SK-N-SH (cell line): ENCODE measurements at regions not wholly inside any gene's neighbourhood (a gene's known extent, or its start where the extent isn't known, plus 50 kb on each side); places are given as distances from the start of the nearest gene placed in this dataset.

Experiments
- CTCF ChIA-PET: fragments of 300-600, 350-600 bp; formaldehyde crosslinking; extraction: SDS; loops from one replicate; lab custom pipeline; 2021; lab: Yijun Ruan, JAX
- POLR2A ChIA-PET: fragments of 350-600 bp; sonication (Branson Sonifier 250); formaldehyde crosslinking; extraction: SDS; loops from one replicate; lab custom pipeline; 2020; ENCODE audit warnings: antibody characterized with exemption, inconsistent platforms; lab: Yijun Ruan, JAX
- DNase-seq: peaks from one replicate; pipeline ENCODE4 v3.0.0; 2012
- H2AFZ ChIP-seq: fragments of 200-600 bp; sonication (generic); 2 replicates; pipeline ENCODE4 v1.8.1; 2016; ENCODE audit warnings: antibody characterized with exemption, mild to moderate bottlenecking, low read depth
- H3F3A ChIP-seq: fragments of 200-600 bp; sonication (generic); replicated peaks from 2 replicates; pipeline ENCODE3; 2016; ENCODE audit warnings: antibody characterized with exemption, mild to moderate bottlenecking; ENCODE audit not compliant: insufficient read depth
- H3K27ac ChIP-seq, 2 experiments: fragments of 200-500 bp in 1 of 2; fragments of 200-600 bp in 1 of 2; sonication (Bioruptor generic) in 1 of 2; sonication (generic), shearing (Covaris generic) in 1 of 2; 2 replicates each; pipeline versions ENCODE4 v1.5.1 to v1.6.1; 2014 to 2016; ENCODE audit warnings: low read depth in 2 of 2, inconsistent platforms in 1 of 2, low read length in 1 of 2, mild to moderate bottlenecking in 1 of 2, mixed read lengths in 1 of 2
- H3K27me3 ChIP-seq: fragments of 200-600 bp; sonication (generic), shearing (Covaris generic); 2 replicates; pipeline ENCODE4 v1.6.1; 2016; ENCODE audit warnings: mixed run types; ENCODE audit not compliant: insufficient read depth
- H3K36me3 ChIP-seq, 2 experiments: fragments of 200-500 bp in 1 of 2; fragments of 200-600 bp in 1 of 2; sonication (Bioruptor generic) in 1 of 2; sonication (generic) in 1 of 2; replicated peaks in 1 of 2; 2 replicates each; pipeline versions ENCODE3 to v1.5.1; 2014 to 2016; ENCODE audit warnings: low read length in 1 of 2, mild to moderate bottlenecking in 1 of 2; ENCODE audit not compliant: insufficient read depth in 2 of 2, control insufficient read depth in 1 of 2
- H3K4me1 ChIP-seq, 2 experiments: fragments of 200-500 bp in 1 of 2; fragments of 200-600 bp in 1 of 2; sonication (Bioruptor generic) in 1 of 2; sonication (generic), shearing (Covaris generic) in 1 of 2; 2 replicates each; pipeline versions ENCODE4 v1.5.1 to v1.6.1; 2014 to 2016; ENCODE audit warnings: low read depth in 1 of 2, low read length in 1 of 2, mixed run types in 1 of 2; ENCODE audit not compliant: insufficient read depth in 2 of 2, control insufficient read depth in 1 of 2
- H3K4me2 ChIP-seq: fragments of 200-600 bp; sonication (generic), shearing (Covaris generic); 2 replicates; pipeline ENCODE4 v1.6.1; 2017; ENCODE audit warnings: mixed run types
- H3K4me3 ChIP-seq, 2 experiments: fragments of 200-500 bp in 1 of 2; fragments of 200-600 bp in 1 of 2; sonication (Bioruptor generic) in 1 of 2; sonication (generic), shearing (Covaris generic) in 1 of 2; 2 replicates each; pipeline versions ENCODE4 v1.5.1 to v1.8.1; 2014 to 2016; ENCODE audit warnings: low read depth in 2 of 2, inconsistent platforms in 1 of 2, low read length in 1 of 2, mild to moderate bottlenecking in 1 of 2, mixed read lengths in 1 of 2, moderate library complexity in 1 of 2
- H3K79me2 ChIP-seq: fragments of 200-600 bp; sonication (generic); 2 replicates; pipeline ENCODE4 v1.8.1; 2017; ENCODE audit warnings: mild to moderate bottlenecking; ENCODE audit not compliant: insufficient read depth
- H3K9ac ChIP-seq: fragments of 200-600 bp; sonication (generic); 2 replicates; pipeline ENCODE4 v1.6.1; 2017; ENCODE audit warnings: mixed run types
- H3K9me2 ChIP-seq: fragments of 200-600 bp; sonication (generic); 2 replicates; pipeline ENCODE4 v1.6.1; 2017; ENCODE audit warnings: mixed run types
- H3K9me3 ChIP-seq: fragments of 200-600 bp; sonication (generic); 2 replicates; pipeline ENCODE4 v1.6.1; 2017; ENCODE audit warnings: mixed run types, mild to moderate bottlenecking, moderate library complexity
- H4K20me1 ChIP-seq: fragments of 200-600 bp; sonication (generic); 2 replicates; pipeline ENCODE4 v1.6.1; 2017; ENCODE audit warnings: mild to moderate bottlenecking, mixed run types; ENCODE audit not compliant: insufficient read depth
- CTCF ChIP-seq: fragments of 200-600 bp; sonication (generic); IDR thresholded peaks from 2 replicates; pipeline ENCODE4 v1.6.1; 2017; ENCODE audit warnings: antibody characterized with exemption, mild to moderate bottlenecking, moderate library complexity
- ELF1 ChIP-seq: IDR thresholded peaks from 2 replicates; pipeline ENCODE4 v1.4.0; 2012
- EP300 ChIP-seq, 2 experiments: IDR thresholded peaks; 2 replicates each; pipeline versions ENCODE4 v1.4.0 to v1.6.1; 2012; ENCODE audit warnings: borderline replicate concordance in 1 of 2, low read depth in 1 of 2, low read length in 1 of 2
- EZH2phosphoT487 ChIP-seq: fragments of 200-600 bp; sonication (generic); IDR thresholded peaks from 2 replicates; pipeline ENCODE4 v1.6.1; 2017; ENCODE audit warnings: low read depth, mixed run types, mild to moderate bottlenecking, antibody characterized with exemption, moderate library complexity, borderline replicate concordance
- FOSL2 ChIP-seq: IDR thresholded peaks from 2 replicates; pipeline ENCODE4 v1.4.0; 2012; ENCODE audit warnings: low read depth, mild to moderate bottlenecking, moderate library complexity, borderline replicate concordance
- FOXM1 ChIP-seq: IDR thresholded peaks from 2 replicates; pipeline ENCODE4 v1.4.0; 2012; ENCODE audit warnings: low read depth, mild to moderate bottlenecking
- GABPA ChIP-seq: IDR thresholded peaks from 2 replicates; pipeline ENCODE4 v1.4.0; 2012; ENCODE audit warnings: low read depth, mild to moderate bottlenecking
- IRF3 ChIP-seq: fragments of 150-350 bp; IDR thresholded peaks from 2 replicates; pipeline ENCODE4 v1.6.1; 2016; ENCODE audit warnings: mild to moderate bottlenecking, low read depth, low read length
- JUND ChIP-seq: IDR thresholded peaks from 2 replicates; pipeline ENCODE4 v1.4.0; 2012
- MEF2A ChIP-seq: IDR thresholded peaks from 2 replicates; pipeline ENCODE4 v1.4.0; 2012; ENCODE audit warnings: low read depth, borderline replicate concordance
- MXI1 ChIP-seq: IDR thresholded peaks from 2 replicates; pipeline ENCODE4 v1.6.1; 2012; ENCODE audit warnings: mild to moderate bottlenecking, low read depth, low read length, improper control_type of control experiment
- NFIC ChIP-seq: IDR thresholded peaks from 2 replicates; pipeline ENCODE4 v1.4.0; 2012; ENCODE audit warnings: borderline replicate concordance
- NRF1 ChIP-seq: IDR thresholded peaks from 2 replicates; pipeline ENCODE4 v1.6.1; 2012; ENCODE audit warnings: low read depth, mild to moderate bottlenecking, low read length
- PBX3 ChIP-seq: IDR thresholded peaks from 2 replicates; pipeline ENCODE4; 2012
- RAD21 ChIP-seq: IDR thresholded peaks from 2 replicates; pipeline ENCODE4 v1.6.1; 2012; ENCODE audit warnings: mild to moderate bottlenecking, low read length
- RCOR1 ChIP-seq: fragments of 150-350 bp; IDR thresholded peaks from 2 replicates; pipeline ENCODE4 v1.6.1; 2017; ENCODE audit warnings: antibody characterized with exemption, low read length
- SMC3 ChIP-seq: IDR thresholded peaks from 2 replicates; pipeline ENCODE4 v1.6.1; 2012; ENCODE audit warnings: low read depth, low read length, improper control_type of control experiment
- YY1 ChIP-seq: IDR thresholded peaks from 2 replicates; pipeline ENCODE4 v1.4.0; 2012; ENCODE audit warnings: low read depth, mild to moderate bottlenecking

- TF ChIP-seq MXI1, result no peak
- TF ChIP-seq GABPA, result no peak
- no peak for TF ChIP-seq EZH2phosphoT487
- no peak for TF ChIP-seq NRF1
- no peak for TF ChIP-seq RAD21
- no peak for TF ChIP-seq MEF2A
- TF ChIP-seq PBX3, result no peak
- TF ChIP-seq JUND, result no peak
- no peak for TF ChIP-seq FOSL2
- no peak for TF ChIP-seq RCOR1
- no peak for TF ChIP-seq ELF1
- TF ChIP-seq, all 33 proteins: peak for 0
Observed at GRCh38 chr18:4551001-4551360, 95.9 kb upstream of the DLGAP1 start (continued).

GRCh38 chr18:4549164-4549872 is 94.2 kb upstream of the DLGAP1 start:
- CTCF ChIA-PET, result no interaction called here
- no peak overlapping the region for H3K27ac ChIP-seq
- no peak for DNase-seq
- H3K9me2 ChIP-seq, result no peaks in the 10 kb centered on the region
- H2AFZ ChIP-seq, result no peak overlapping the region
- no peak overlapping the region for H3K9ac ChIP-seq
- H3F3A ChIP-seq, result no peaks in the 10 kb centered on the region
- TF ChIP-seq SMC3 (no peak), GABPA (no peak), MEF2A (no peak), IRF3 (no peak), EP300 (IDR thresholded peaks at IDR 0.05; ENCODE audit: borderline replicate concordance in 1 of 2, low read depth in 1 of 2, low read length in 1 of 2) (no peak), MXI1 (no peak), FOXM1 (no peak), CTCF (no peak), YY1 (no peak), NFIC (no peak)
- TF ChIP-seq, all 33 proteins: peak for 0
- Histone ChIP-seq H3K36me3 (no peaks in the 10 kb centered on the region), H3K4me1 (no peaks in the 10 kb centered on the region), H3K9me3 (no peaks in the 10 kb centered on the region), H3K79me2 (no peaks in the 10 kb centered on the region), H3K4me2 (no peak overlapping the region), H4K20me1 (no peaks in the 10 kb centered on the region), H3K4me3 (no peak overlapping the region), H3K27me3 (no peaks in the 10 kb centered on the region)
- POLR2A ChIA-PET, result no interaction called here
